Astrocyte of the spinal cord (primary cell): ENCODE measurements at regions not wholly inside any gene's neighbourhood (a gene's known extent, or its start where the extent isn't known, plus 50 kb on each side); places are given as distances from the start of the nearest gene placed in this dataset.

Experiments
- DNase-seq: peaks from one replicate; pipeline ENCODE4 v3.0.0; 2011; ENCODE audit warnings: low read depth, low spot score
- H3K4me3 ChIP-seq: 2 replicates; pipeline ENCODE4 v1.5.1; 2011; ENCODE audit warnings: low read depth, mild to moderate bottlenecking, low read length, moderate library complexity
- CTCF ChIP-seq: IDR thresholded peaks from 2 replicates; pipeline ENCODE4 v1.5.1; 2012; ENCODE audit warnings: low read depth, mild to moderate bottlenecking, low read length, inconsistent platforms
- in situ Hi-C: cut with HindIII; loops from 2 replicates; pipeline ENCODE4 v1.10.0; 2017; ENCODE audit warnings: low sequenced_read_pairs

- in situ Hi-C loops = no loop called here
- no peak overlapping the region for H3K4me3 ChIP-seq
- no peak for TF ChIP-seq CTCF
- no peak for DNase-seq
Measured at GRCh38 chr4:162634390-162634789, 470.6 kb upstream of the FSTL5 start.

GRCh38 chr4:162622664-162623063, 458.9 kb upstream of the FSTL5 start:
- DNase-seq = no peak
- TF ChIP-seq CTCF = no peak
- in situ Hi-C loops = no loop called here
- no peak overlapping the region for H3K4me3 ChIP-seq

GRCh38 chr4:162610116-162610515, 446.3 kb upstream of the FSTL5 start:
- TF ChIP-seq CTCF = no peak
- in situ Hi-C loops = no loop called here
- DNase-seq = no peak
- H3K4me3 ChIP-seq = no peak overlapping the region

GRCh38 chr4:162586266-162586665, 422.5 kb upstream of the FSTL5 start:
- H3K4me3 ChIP-seq = no peak overlapping the region
- DNase-seq = no peak
- in situ Hi-C loops = no loop called here
- TF ChIP-seq CTCF = no peak

- no peak overlapping the region for H3K4me3 ChIP-seq
- in situ Hi-C loops = no loop called here
- DNase-seq = no peak
- TF ChIP-seq CTCF = no peak
Measured at GRCh38 chr4:162582180-162582579, 418.4 kb upstream of the FSTL5 start.

- no peak for DNase-seq
- in situ Hi-C loops = no loop called here
- TF ChIP-seq CTCF = no peak
- no peak overlapping the region for H3K4me3 ChIP-seq
Measured at GRCh38 chr4:162565730-162566129, 401.9 kb upstream of the FSTL5 start.

GRCh38 chr4:162560073-162560472, 396.3 kb upstream of the FSTL5 start:
- in situ Hi-C loops = no loop called here
- no peak for DNase-seq
- no peak overlapping the region for H3K4me3 ChIP-seq
- TF ChIP-seq CTCF = no peak
